T-helper 1 cell treated with Interleukin-12 subunit alpha and Interleukin-12 subunit beta and Interleukin-4 antibody, amounts not matched to agents 30 μg/mL and 1 μg/mL, for 36 hours (primary cell): ENCODE measurements at regions not wholly inside any gene's neighbourhood (a gene's known extent, or its start where the extent isn't known, plus 50 kb on each side); places are given as distances from the start of the nearest gene placed in this dataset.

ENCODE experiments used
- H3K27ac Mint-ChIP-seq: one replicate; pipeline ENCODE4 v1.8.0; 2021; ENCODE audit warnings: mild to moderate bottlenecking, mixed read lengths
- H3K27me3 Mint-ChIP-seq: one replicate; pipeline ENCODE4 v1.8.0; 2021; ENCODE audit warnings: low read depth, mixed read lengths
- H3K36me3 Mint-ChIP-seq: one replicate; pipeline ENCODE4 v1.8.0; 2021; ENCODE audit warnings: low read depth, mixed read lengths
- H3K4me1 Mint-ChIP-seq: one replicate; pipeline ENCODE4 v1.8.0; 2021; ENCODE audit warnings: low read depth, mixed read lengths
- H3K4me3 Mint-ChIP-seq: one replicate; pipeline ENCODE4 v1.8.0; 2021; ENCODE audit warnings: mild to moderate bottlenecking, moderate library complexity, mixed read lengths
- H3K9me3 Mint-ChIP-seq: one replicate; pipeline ENCODE4 v1.8.0; 2021; ENCODE audit warnings: mixed read lengths

GRCh38 chr7:148472406-148472805 is 118.2 kb upstream of the C7orf33 start:
- H3K27me3 Mint-ChIP-seq: no peaks in the 10 kb centered on the region
- H3K36me3 Mint-ChIP-seq: no peaks in the 10 kb centered on the region
- no peaks in the 10 kb centered on the region for H3K9me3 Mint-ChIP-seq
- H3K27ac Mint-ChIP-seq: no peak overlapping the region
- no peak overlapping the region for H3K4me3 Mint-ChIP-seq
- no peaks in the 10 kb centered on the region for H3K4me1 Mint-ChIP-seq

GRCh38 chr7:148473703-148474480 is 116.7 kb upstream of the C7orf33 start:
- Mint-ChIP-seq H3K4me1 (no peaks in the 10 kb centered on the region), H3K4me3 (no peak overlapping the region), H3K9me3 (no peaks in the 10 kb centered on the region), H3K27ac (no peak overlapping the region), H3K36me3 (no peaks in the 10 kb centered on the region), H3K27me3 (no peaks in the 10 kb centered on the region)

GRCh38 chr7:148474481-148475025 is 116.0 kb upstream of the C7orf33 start:
- Mint-ChIP-seq H3K36me3 (no peaks in the 10 kb centered on the region), H3K27ac (no peak overlapping the region)

GRCh38 chr7:148478551-148478950 is 112.0 kb upstream of the C7orf33 start:
- no peaks in the 10 kb centered on the region for H3K27me3 Mint-ChIP-seq
- no peak overlapping the region for H3K27ac Mint-ChIP-seq
- no peaks in the 10 kb centered on the region for H3K9me3 Mint-ChIP-seq
- no peak overlapping the region for H3K4me3 Mint-ChIP-seq
- H3K4me1 Mint-ChIP-seq: peaks cover 2% of the 10 kb centered on the region
- H3K36me3 Mint-ChIP-seq: no peaks in the 10 kb centered on the region

More at GRCh38 chr7:148474481-148475025, 116.0 kb upstream of the C7orf33 start:
- Mint-ChIP-seq H3K4me3 (no peak overlapping the region), H3K9me3 (no peaks in the 10 kb centered on the region), H3K4me1 (no peaks in the 10 kb centered on the region), H3K27me3 (no peaks in the 10 kb centered on the region)

- no peaks in the 10 kb centered on the region for H3K36me3 Mint-ChIP-seq
- H3K4me1 Mint-ChIP-seq: peaks cover 2% of the 10 kb centered on the region
- H3K27ac Mint-ChIP-seq: no peak overlapping the region
- no peaks in the 10 kb centered on the region for H3K9me3 Mint-ChIP-seq
- no peaks in the 10 kb centered on the region for H3K27me3 Mint-ChIP-seq
- H3K4me3 Mint-ChIP-seq: no peak overlapping the region
Measured at GRCh38 chr7:148480479-148481146, 110.0 kb upstream of the C7orf33 start.

- Mint-ChIP-seq H3K4me3 (no peak overlapping the region), H3K27ac (no peak overlapping the region), H3K9me3 (no peaks in the 10 kb centered on the region), H3K27me3 (no peaks in the 10 kb centered on the region), H3K4me1 (peaks cover 2% of the 10 kb centered on the region), H3K36me3 (no peaks in the 10 kb centered on the region)
Measured at GRCh38 chr7:148481147-148481526, 109.4 kb upstream of the C7orf33 start.

- Mint-ChIP-seq H3K27ac (no peak overlapping the region), H3K4me3 (no peak overlapping the region), H3K27me3 (no peaks in the 10 kb centered on the region), H3K4me1 (peaks cover 2% of the 10 kb centered on the region), H3K9me3 (no peaks in the 10 kb centered on the region), H3K36me3 (no peaks in the 10 kb centered on the region)
Measured at GRCh38 chr7:148481971-148482626, 108.5 kb upstream of the C7orf33 start.

- H3K9me3 Mint-ChIP-seq: no peaks in the 10 kb centered on the region
- no peaks in the 10 kb centered on the region for H3K36me3 Mint-ChIP-seq
- peaks cover 2% of the 10 kb centered on the region for H3K4me1 Mint-ChIP-seq
- no peak overlapping the region for H3K27ac Mint-ChIP-seq
- H3K4me3 Mint-ChIP-seq: no peak overlapping the region
- H3K27me3 Mint-ChIP-seq: no peaks in the 10 kb centered on the region
Measured at GRCh38 chr7:148483515-148484308, 106.9 kb upstream of the C7orf33 start.

- Mint-ChIP-seq H3K4me3 (no peak overlapping the region), H3K4me1 (peaks cover 2% of the 10 kb centered on the region), H3K27me3 (no peaks in the 10 kb centered on the region), H3K36me3 (no peaks in the 10 kb centered on the region), H3K9me3 (no peaks in the 10 kb centered on the region), H3K27ac (no peak overlapping the region)
Measured at GRCh38 chr7:148484486-148484885, 106.1 kb upstream of the C7orf33 start.

- no peaks in the 10 kb centered on the region for H3K27me3 Mint-ChIP-seq
- H3K9me3 Mint-ChIP-seq: no peaks in the 10 kb centered on the region
- no peaks in the 10 kb centered on the region for H3K36me3 Mint-ChIP-seq
- H3K27ac Mint-ChIP-seq: no peak overlapping the region
- H3K4me3 Mint-ChIP-seq: no peak overlapping the region
- peaks cover 2% of the 10 kb centered on the region for H3K4me1 Mint-ChIP-seq
Measured at GRCh38 chr7:148485618-148486017, 104.9 kb upstream of the C7orf33 start.

GRCh38 chr7:148486937-148487336 is 103.6 kb upstream of the C7orf33 start:
- no peaks in the 10 kb centered on the region for H3K4me1 Mint-ChIP-seq
- H3K36me3 Mint-ChIP-seq: no peaks in the 10 kb centered on the region
- no peak overlapping the region for H3K4me3 Mint-ChIP-seq
- no peaks in the 10 kb centered on the region for H3K9me3 Mint-ChIP-seq
- H3K27me3 Mint-ChIP-seq: peaks cover 10% of the 10 kb centered on the region
- H3K27ac Mint-ChIP-seq: no peak overlapping the region

GRCh38 chr7:148487912-148488311 is 102.7 kb upstream of the C7orf33 start:
- Mint-ChIP-seq H3K4me3 (no peak overlapping the region), H3K27ac (no peak overlapping the region), H3K9me3 (no peaks in the 10 kb centered on the region), H3K36me3 (no peaks in the 10 kb centered on the region), H3K27me3 (peaks cover 17% of the 10 kb centered on the region), H3K4me1 (no peaks in the 10 kb centered on the region)

GRCh38 chr7:148489678-148490077 is 100.9 kb upstream of the C7orf33 start:
- Mint-ChIP-seq H3K27me3 (peaks cover 23% of the 10 kb centered on the region), H3K27ac (no peak overlapping the region), H3K4me1 (no peaks in the 10 kb centered on the region), H3K4me3 (no peak overlapping the region), H3K36me3 (no peaks in the 10 kb centered on the region), H3K9me3 (no peaks in the 10 kb centered on the region)

- H3K36me3 Mint-ChIP-seq: no peaks in the 10 kb centered on the region
- H3K27me3 Mint-ChIP-seq: peaks cover 26% of the 10 kb centered on the region
- H3K9me3 Mint-ChIP-seq: no peaks in the 10 kb centered on the region
- no peak overlapping the region for H3K27ac Mint-ChIP-seq
- H3K4me3 Mint-ChIP-seq: no peak overlapping the region
- no peaks in the 10 kb centered on the region for H3K4me1 Mint-ChIP-seq
Measured at GRCh38 chr7:148492157-148492860, 98.3 kb upstream of the C7orf33 start.
